Upper lobe of left lung (tissue), 4 donors: ENCODE measurements at regions not wholly inside any gene's neighbourhood (a gene's known extent, or its start where the extent isn't known, plus 50 kb on each side); places are given as distances from the start of the nearest gene placed in this dataset.

ENCODE experiments used
- EP300 ChIP-seq, 4 donors: sonication (generic); formaldehyde crosslinking; IDR thresholded peaks; one replicate each; pipeline ENCODE4 v1.5.1; 2017; ENCODE audit warnings: antibody characterized with exemption in 4 of 4, control low read depth in 2 of 4
- POLR2A ChIP-seq, 4 donors: fragments of 450-650 bp; IDR thresholded peaks; one replicate each; pipeline ENCODE4 v1.5.1; 2016 to 2017; ENCODE audit warnings: antibody characterized with exemption in 4 of 4, mild to moderate bottlenecking in 2 of 4
- POLR2AphosphoS5 ChIP-seq, 2 donors: sonication (generic); formaldehyde crosslinking; IDR thresholded peaks; one replicate each; pipeline ENCODE4 v1.5.1; 2017; ENCODE audit warnings: antibody characterized with exemption in 2 of 2
- TF ChIP-seq, protein P1 (sequence below), 6 experiments: fragments of 450-650 bp in 4 of 6; fragments of 200-600 bp in 2 of 6; sonication (generic) in 2 of 6; IDR thresholded peaks; one replicate each; pipeline ENCODE4 v1.5.1; 2016 to 2019; ENCODE audit warnings: antibody characterized with exemption in 6 of 6

DNA sequence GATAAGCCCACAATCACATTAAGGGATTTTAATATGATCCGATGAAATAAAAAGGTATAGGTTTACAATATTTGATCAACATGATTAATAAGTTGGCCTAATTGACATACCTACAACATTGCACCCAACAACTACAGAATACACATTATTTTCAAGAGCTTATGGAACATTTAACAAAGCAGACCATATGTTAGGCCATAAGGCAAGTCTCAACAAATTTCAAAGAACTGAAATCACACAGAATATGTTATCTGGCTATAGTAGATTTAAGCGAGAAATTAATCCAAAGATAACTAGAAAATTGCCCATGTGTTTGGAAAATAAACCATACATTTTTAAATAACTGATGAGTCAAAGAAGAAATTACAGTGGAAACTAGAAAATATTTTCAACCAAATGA lies 126.0 kb upstream of the KCNG1 start:
- TF ChIP-seq, protein P1, sequence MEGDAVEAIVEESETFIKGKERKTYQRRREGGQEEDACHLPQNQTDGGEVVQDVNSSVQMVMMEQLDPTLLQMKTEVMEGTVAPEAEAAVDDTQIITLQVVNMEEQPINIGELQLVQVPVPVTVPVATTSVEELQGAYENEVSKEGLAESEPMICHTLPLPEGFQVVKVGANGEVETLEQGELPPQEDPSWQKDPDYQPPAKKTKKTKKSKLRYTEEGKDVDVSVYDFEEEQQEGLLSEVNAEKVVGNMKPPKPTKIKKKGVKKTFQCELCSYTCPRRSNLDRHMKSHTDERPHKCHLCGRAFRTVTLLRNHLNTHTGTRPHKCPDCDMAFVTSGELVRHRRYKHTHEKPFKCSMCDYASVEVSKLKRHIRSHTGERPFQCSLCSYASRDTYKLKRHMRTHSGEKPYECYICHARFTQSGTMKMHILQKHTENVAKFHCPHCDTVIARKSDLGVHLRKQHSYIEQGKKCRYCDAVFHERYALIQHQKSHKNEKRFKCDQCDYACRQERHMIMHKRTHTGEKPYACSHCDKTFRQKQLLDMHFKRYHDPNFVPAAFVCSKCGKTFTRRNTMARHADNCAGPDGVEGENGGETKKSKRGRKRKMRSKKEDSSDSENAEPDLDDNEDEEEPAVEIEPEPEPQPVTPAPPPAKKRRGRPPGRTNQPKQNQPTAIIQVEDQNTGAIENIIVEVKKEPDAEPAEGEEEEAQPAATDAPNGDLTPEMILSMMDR (IDR thresholded peaks at IDR 0.05), result no peak
- TF ChIP-seq POLR2AphosphoS5 (IDR thresholded peaks at IDR 0.05) (no peak), EP300 (IDR thresholded peaks at IDR 0.05) (no peak), POLR2A (IDR thresholded peaks at IDR 0.05) (no peak)
